WTC11 (cell line): ENCODE measurements at regions not wholly inside any gene's neighbourhood (a gene's known extent, or its start where the extent isn't known, plus 50 kb on each side); places are given as distances from the start of the nearest gene placed in this dataset.

Experiments used
- ATAC-seq: fragments of 200-7000 bp; cut with Tn5 transposase; 2 replicates; pipeline ENCODE4 v1.10.0; 2021; ENCODE audit warnings: mild to moderate bottlenecking, moderate library complexity
- CTCF ChIA-PET: fragments of 300-600 bp; sonication (Branson Sonifier 250); formaldehyde crosslinking; loops from one replicate; lab custom pipeline; 2021; ENCODE audit warnings: antibody characterized with exemption; lab: Charles Lee
- POLR2A ChIA-PET: fragments of 350-600 bp; sonication (Branson Sonifier 250); formaldehyde crosslinking; loops from one replicate; lab custom pipeline; 2021; ENCODE audit warnings: antibody characterized with exemption; lab: Charles Lee
- DNase-seq: peaks from one replicate; pipeline ENCODE4 v3.0.0; 2021; ENCODE audit warnings: low spot score
- H3K27ac Mint-ChIP-seq: 2 replicates; pipeline ENCODE4 v1.8.0; 2021; ENCODE audit warnings: mixed read lengths
- H3K27me3 Mint-ChIP-seq: 2 replicates; pipeline ENCODE4 v1.8.0; 2021; ENCODE audit warnings: low read depth, mild to moderate bottlenecking, moderate library complexity, mixed read lengths
- H3K36me3 Mint-ChIP-seq: 2 replicates; pipeline ENCODE4 v1.8.0; 2021; ENCODE audit warnings: mixed read lengths
- H3K4me1 Mint-ChIP-seq: 2 replicates; pipeline ENCODE4 v1.8.0; 2022; ENCODE audit warnings: mixed read lengths
- H3K4me3 Mint-ChIP-seq: 2 replicates; pipeline ENCODE4 v1.8.0; 2021; ENCODE audit warnings: mild to moderate bottlenecking, moderate library complexity, mixed read lengths
- H3K9me3 Mint-ChIP-seq: 2 replicates; pipeline ENCODE4 v1.8.0; 2021; ENCODE audit warnings: mixed read lengths
- AR ChIP-seq: fragments of 250-450 bp; sonication (Bioruptor Pico); IDR thresholded peaks from 2 replicates; pipeline ENCODE4 v1.9.0; 2021; ENCODE audit warnings: mild to moderate bottlenecking
- ATF1 ChIP-seq: sonication (generic); formaldehyde crosslinking; IDR thresholded peaks from 2 replicates; pipeline ENCODE4 v1.8.1; 2023; ENCODE audit warnings: mild to moderate bottlenecking, moderate library complexity, missing genetic modification reagents
- CREB1 ChIP-seq: sonication (generic); formaldehyde crosslinking; IDR thresholded peaks from 2 replicates; pipeline ENCODE4 v1.8.0; 2023; ENCODE audit warnings: mild to moderate bottlenecking, missing genetic modification reagents
- CREM ChIP-seq: sonication (generic); formaldehyde crosslinking; IDR thresholded peaks from 2 replicates; pipeline ENCODE4 v1.8.1; 2022; ENCODE audit warnings: mild to moderate bottlenecking, missing genetic modification reagents, moderate library complexity
- E2F4 ChIP-seq: sonication (generic); formaldehyde crosslinking; IDR thresholded peaks from 2 replicates; pipeline ENCODE4 v1.8.1; 2022; ENCODE audit warnings: low read depth, mild to moderate bottlenecking, moderate library complexity, missing genetic modification reagents, borderline replicate concordance
- GABPB1 ChIP-seq: sonication (generic); formaldehyde crosslinking; IDR thresholded peaks from 2 replicates; pipeline ENCODE4 v1.8.1; 2023; ENCODE audit warnings: mild to moderate bottlenecking, missing genetic modification reagents
- GRHL2 ChIP-seq: fragments of 250-450 bp; sonication (Bioruptor Pico); IDR thresholded peaks from 2 replicates; pipeline ENCODE4 v1.8.0; 2022; ENCODE audit warnings: mild to moderate bottlenecking, moderate library complexity; ENCODE audit not compliant: insufficient replicate concordance, severe bottlenecking
- HMGA2 ChIP-seq: fragments of 250-450 bp; sonication (Bioruptor Pico); IDR thresholded peaks from 2 replicates; pipeline ENCODE4 v1.4.0; 2021; ENCODE audit warnings: mild to moderate bottlenecking, moderate library complexity
- JAZF1 ChIP-seq: fragments of 250-450 bp; sonication (Bioruptor Pico); IDR thresholded peaks from 2 replicates; pipeline ENCODE4 v1.9.0; 2021; ENCODE audit warnings: moderate library complexity, mild to moderate bottlenecking, inconsistent platforms
- KAT7 ChIP-seq: sonication (generic); formaldehyde crosslinking; IDR thresholded peaks from 2 replicates; pipeline ENCODE4 v1.8.1; 2023; ENCODE audit warnings: missing genetic modification reagents, mild to moderate bottlenecking, borderline replicate concordance
- NR2C2 ChIP-seq: sonication (generic); formaldehyde crosslinking; IDR thresholded peaks from 2 replicates; pipeline ENCODE4 v1.8.0; 2022; ENCODE audit warnings: mild to moderate bottlenecking, missing genetic modification reagents
- PRRX2 ChIP-seq: fragments of 250-450 bp; sonication (Bioruptor Pico); IDR thresholded peaks from 2 replicates; pipeline ENCODE4 v1.8.0; 2021; ENCODE audit warnings: mild to moderate bottlenecking
- SOX15 ChIP-seq: fragments of 250-450 bp; sonication (Bioruptor Pico); IDR thresholded peaks from 2 replicates; pipeline ENCODE4 v1.9.0; 2021; ENCODE audit warnings: mild to moderate bottlenecking
- TP53 ChIP-seq: sonication (generic); formaldehyde crosslinking; IDR thresholded peaks from 2 replicates; pipeline ENCODE4 v1.8.1; 2023; ENCODE audit warnings: mild to moderate bottlenecking, missing genetic modification reagents
- USF1 ChIP-seq: sonication (generic); formaldehyde crosslinking; IDR thresholded peaks from 2 replicates; pipeline ENCODE4 v1.8.0; 2022; ENCODE audit warnings: mild to moderate bottlenecking, missing genetic modification reagents
- ZNF121 ChIP-seq: sonication (generic); formaldehyde crosslinking; IDR thresholded peaks from 2 replicates; pipeline ENCODE4 v1.8.0; 2023; ENCODE audit warnings: missing genetic modification reagents
- ZNF138 ChIP-seq: sonication (generic); formaldehyde crosslinking; conservative IDR thresholded peaks from 2 replicates; pipeline ENCODE4 v1.8.1; 2022; ENCODE audit warnings: mild to moderate bottlenecking, moderate library complexity, missing genetic modification reagents
- ZNF219 ChIP-seq: sonication (generic); formaldehyde crosslinking; IDR thresholded peaks from 2 replicates; pipeline ENCODE4 v1.8.0; 2023; ENCODE audit warnings: missing genetic modification reagents, mild to moderate bottlenecking, borderline replicate concordance
- ZNF232 ChIP-seq: sonication (generic); formaldehyde crosslinking; IDR thresholded peaks from 2 replicates; pipeline ENCODE4 v1.8.0; 2022; ENCODE audit warnings: mild to moderate bottlenecking, missing genetic modification reagents
- ZNF317 ChIP-seq: sonication (generic); formaldehyde crosslinking; IDR thresholded peaks from 2 replicates; pipeline ENCODE4 v1.8.1; 2023; ENCODE audit warnings: low read depth, mild to moderate bottlenecking, moderate library complexity, missing genetic modification reagents, borderline replicate concordance
- TF ChIP-seq, protein P1 (sequence below): fragments of 200-600 bp; IDR thresholded peaks from 2 replicates; pipeline ENCODE4 v1.8.0; 2022; ENCODE audit warnings: antibody characterized with exemption

DNA sequence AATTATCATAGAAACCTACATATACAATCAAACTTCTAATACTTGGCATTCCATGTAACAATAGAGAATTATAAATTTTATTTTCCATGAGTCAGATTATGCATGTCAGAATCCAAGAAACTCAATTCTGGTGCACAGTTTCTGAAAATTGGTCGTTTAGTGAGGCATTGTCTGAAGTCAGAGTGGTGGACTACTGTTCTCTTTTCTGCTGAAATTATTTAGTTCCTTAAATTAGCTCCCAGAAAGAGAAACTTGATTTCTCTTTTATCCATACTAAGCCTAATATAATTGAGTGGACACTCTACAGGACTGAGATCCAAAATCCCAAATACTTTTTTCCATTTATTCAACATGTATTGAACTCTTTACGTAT, 265.5 kb downstream of the ALDH8A1 start:
- Mint-ChIP-seq H3K9me3 (no peaks in the 10 kb centered on the region), H3K4me1 (no peaks in the 10 kb centered on the region), H3K27ac (no peak overlapping the region), H3K36me3 (no peaks in the 10 kb centered on the region), H3K4me3 (no peak overlapping the region)
- POLR2A ChIA-PET, result no interaction called here
- no peak for DNase-seq
- TF ChIP-seq E2F4 (CRISPR knock-in tag) (no peak), ATF1 (CRISPR knock-in tag) (no peak), GABPB1 (no peak), KAT7 (no peak), GRHL2 (CRISPR knock-in tag) (no peak), PRRX2 (no peak), HMGA2 (CRISPR knock-in tag) (no peak), CREM (CRISPR knock-in tag) (no peak), AR (no peak), ZNF232 (no peak), CREB1 (CRISPR knock-in tag) (no peak), USF1 (CRISPR knock-in tag) (no peak), JAZF1 (no peak)
- TF ChIP-seq, all 79 proteins: peak for 0
- no peak for ATAC-seq
- CTCF ChIA-PET, result no interaction called here
- H3K27me3 Mint-ChIP-seq, result no peaks in the 10 kb centered on the region

- H3K4me3 Mint-ChIP-seq, result no peak overlapping the region
- ChIA-PET CTCF (no interaction called here), POLR2A (interaction anchor here (0.5 to 0.7 kb wide), 2 partner anchors 66 to 197 kb away, joined by 3 to 5 read pairs; no protein-coding TSS in a partner anchor)
- DNase-seq, result no peak
- ATAC-seq, result no peak
- H3K27ac Mint-ChIP-seq, result no peak overlapping the region
- TF ChIP-seq SOX15 (CRISPR knock-in tag) (no peak), ZNF219 (no peak)
- H3K27me3 Mint-ChIP-seq, result no peaks in the 10 kb centered on the region
- H3K36me3 Mint-ChIP-seq, result no peaks in the 10 kb centered on the region
- H3K9me3 Mint-ChIP-seq, result no peaks in the 10 kb centered on the region
- H3K4me1 Mint-ChIP-seq, result no peaks in the 10 kb centered on the region
Observed at GRCh38 chr6:134683783-134684422, 266.0 kb downstream of the ALDH8A1 start.

DNA sequence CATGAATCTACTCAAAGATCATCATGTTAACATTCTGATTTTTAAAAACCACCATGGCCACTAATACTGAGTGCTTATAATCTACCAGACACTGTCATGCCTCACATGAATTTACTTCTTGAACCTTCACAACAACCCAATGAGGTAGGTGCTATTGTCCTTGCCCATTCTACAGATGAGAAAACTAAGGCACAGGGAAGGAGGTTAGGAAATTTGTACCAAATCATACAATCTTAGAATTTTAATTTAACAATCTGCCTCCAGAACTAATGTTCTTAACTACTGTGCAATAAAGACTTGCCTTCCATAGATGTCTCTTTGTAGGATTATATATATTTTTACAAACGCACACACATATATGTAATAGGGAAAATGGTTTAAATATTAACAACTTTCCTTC, 269.5 kb downstream of the ALDH8A1 start:
- Mint-ChIP-seq H3K4me1 (peaks cover 15% of the 10 kb centered on the region), H3K4me3 (no peak overlapping the region), H3K27ac (no peak overlapping the region), H3K9me3 (no peaks in the 10 kb centered on the region), H3K36me3 (no peaks in the 10 kb centered on the region), H3K27me3 (no peaks in the 10 kb centered on the region)
- CTCF ChIA-PET, result no interaction called here
- no peak for TF ChIP-seq KAT7
- no peak for TF ChIP-seq CREM (CRISPR knock-in tag)
- TF ChIP-seq, protein P1, sequence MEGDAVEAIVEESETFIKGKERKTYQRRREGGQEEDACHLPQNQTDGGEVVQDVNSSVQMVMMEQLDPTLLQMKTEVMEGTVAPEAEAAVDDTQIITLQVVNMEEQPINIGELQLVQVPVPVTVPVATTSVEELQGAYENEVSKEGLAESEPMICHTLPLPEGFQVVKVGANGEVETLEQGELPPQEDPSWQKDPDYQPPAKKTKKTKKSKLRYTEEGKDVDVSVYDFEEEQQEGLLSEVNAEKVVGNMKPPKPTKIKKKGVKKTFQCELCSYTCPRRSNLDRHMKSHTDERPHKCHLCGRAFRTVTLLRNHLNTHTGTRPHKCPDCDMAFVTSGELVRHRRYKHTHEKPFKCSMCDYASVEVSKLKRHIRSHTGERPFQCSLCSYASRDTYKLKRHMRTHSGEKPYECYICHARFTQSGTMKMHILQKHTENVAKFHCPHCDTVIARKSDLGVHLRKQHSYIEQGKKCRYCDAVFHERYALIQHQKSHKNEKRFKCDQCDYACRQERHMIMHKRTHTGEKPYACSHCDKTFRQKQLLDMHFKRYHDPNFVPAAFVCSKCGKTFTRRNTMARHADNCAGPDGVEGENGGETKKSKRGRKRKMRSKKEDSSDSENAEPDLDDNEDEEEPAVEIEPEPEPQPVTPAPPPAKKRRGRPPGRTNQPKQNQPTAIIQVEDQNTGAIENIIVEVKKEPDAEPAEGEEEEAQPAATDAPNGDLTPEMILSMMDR, result no peak
- no peak for TF ChIP-seq ZNF121 (CRISPR knock-in tag)
- no peak for TF ChIP-seq TP53 (CRISPR knock-in tag)
- TF ChIP-seq NR2C2, result no peak
- TF ChIP-seq ZNF219, result no peak
- TF ChIP-seq ZNF317 (CRISPR knock-in tag), result no peak
- no peak for TF ChIP-seq USF1 (CRISPR knock-in tag)
- TF ChIP-seq ZNF138, result no peak
- POLR2A ChIA-PET, result no interaction called here
- no peak for ATAC-seq
- DNase-seq, result no peak
